ENCODE measurements at regions not wholly inside any gene's neighbourhood (a gene's known extent, or its start where the extent isn't known, plus 50 kb on each side); places are given as distances from the start of the nearest gene placed in this dataset.

DNA sequence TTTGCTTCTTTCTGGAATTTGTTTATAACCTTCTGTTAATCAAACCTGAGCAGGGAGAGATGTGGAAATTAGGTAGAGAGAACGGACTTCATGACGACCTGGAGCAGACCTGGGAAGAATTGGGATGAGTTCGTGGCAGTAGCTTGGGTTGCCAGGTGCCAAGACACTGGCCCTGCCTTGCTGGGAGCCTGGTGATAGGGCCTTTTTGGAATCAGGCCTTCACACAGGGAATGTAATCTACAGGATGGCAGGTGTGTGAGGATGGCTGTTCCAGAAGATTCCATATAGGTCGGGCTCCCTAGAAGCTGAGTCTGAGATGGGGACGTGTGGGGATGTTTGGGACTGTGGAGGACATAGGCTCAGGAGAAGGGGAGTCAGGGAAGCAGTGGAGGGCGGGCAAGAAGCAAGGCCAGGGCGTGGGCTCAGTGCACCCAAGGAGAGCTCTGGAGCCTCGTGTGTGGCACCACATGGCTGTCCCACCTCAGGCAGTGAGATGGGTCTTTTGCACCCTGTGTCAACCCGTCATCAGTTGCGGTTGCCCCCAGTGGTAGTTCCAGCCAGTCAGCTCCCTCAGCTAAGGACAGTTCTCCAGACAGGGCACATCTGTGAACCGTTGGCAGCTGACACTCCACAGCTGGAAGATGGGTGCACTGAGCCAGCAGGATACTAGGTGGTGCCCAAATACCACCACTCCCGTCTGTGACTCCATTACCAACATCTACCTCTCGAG lies 395.9 kb downstream of the MATN1 start:
- TF ChIP-seq SUZ12 (IDR thresholded peaks at IDR 0.05; ENCODE audit: extremely low read depth, insufficient read depth, insufficient read length) (no peak), ZNF274 (IDR thresholded peaks at IDR 0.05; ENCODE audit: low read depth, low read length) (no peak)

All from NT2/D1 (cell line).